ENCODE measurements at regions not wholly inside any gene's neighbourhood (a gene's known extent, or its start where the extent isn't known, plus 50 kb on each side); places are given as distances from the start of the nearest gene placed in this dataset.

GRCh38 chr10:10318856-10319255 lies 698.8 kb upstream of the CELF2 start:
- no CpG with 5 or more reads among the region's 1 CpG for WGBS, 2 experiments (ENCODE audit: extremely low coverage in 2 of 2, insufficient read length in 1 of 2)
- H3K4me2 ChIP-seq (ENCODE audit: low read depth, low read length): no peak overlapping the region
- no peak overlapping the region for H4K8ac ChIP-seq (ENCODE audit: low read depth in 2 of 2, low read length in 2 of 2)
- no peak for DNase-seq
- no peak overlapping the region for H2AFZ ChIP-seq (replicated peaks; ENCODE audit: low read length, poor library complexity)
- no peak overlapping the region for H2AK5ac ChIP-seq (ENCODE audit: low read depth, low read length)
- no TSS peak for BruUV-seq (replicated peaks)
- H3K18ac ChIP-seq (ENCODE audit: low read depth, low read length): no peak overlapping the region
- H2AK9ac ChIP-seq (replicated peaks; ENCODE audit: low read depth, low read length, poor library complexity): no peak overlapping the region
- POLR2A ChIA-PET (ENCODE audit: unreplicated experiment): no interaction called here
- no peak overlapping the region for H3K9ac ChIP-seq (ENCODE audit: low read depth, low read length)
- no peak overlapping the region for H4K91ac ChIP-seq (ENCODE audit: insufficient read depth, low read depth, low read length)
- no peak overlapping the region for H2BK5ac ChIP-seq (ENCODE audit: low read depth, low read length, poor library complexity, severe bottlenecking)
- no peaks in the 10 kb centered on the region for H3K79me1 ChIP-seq (ENCODE audit: low read depth in 1 of 2, low read length in 2 of 2)
- no peak overlapping the region for H3K56ac ChIP-seq (ENCODE audit: extremely low read depth, insufficient read depth, low read length)
- TF ChIP-seq CEBPB (IDR thresholded peaks at IDR 0.05; ENCODE audit: low read depth, low read length): no peak
- no peak for TF ChIP-seq RFX5 (IDR thresholded peaks at IDR 0.05; ENCODE audit: low read depth, low read length)
- TF ChIP-seq MAZ (IDR thresholded peaks at IDR 0.05; ENCODE audit: borderline replicate concordance, low read depth, low read length): no peak
- no peak for TF ChIP-seq RCOR1 (IDR thresholded peaks at IDR 0.05; ENCODE audit: insufficient replicate concordance, low read length)
- no peak for TF ChIP-seq SMC3 (IDR thresholded peaks at IDR 0.05; ENCODE audit: low read depth, low read length)
- no peak for TF ChIP-seq MAFK (IDR thresholded peaks at IDR 0.05; ENCODE audit: low read depth, low read length)
- TF ChIP-seq USF2 (IDR thresholded peaks at IDR 0.05; ENCODE audit: low read depth, low read length): no peak
- TF ChIP-seq CHD1 (IDR thresholded peaks at IDR 0.05; ENCODE audit: low read depth, low read length): no peak
- TF ChIP-seq MXI1 (IDR thresholded peaks at IDR 0.05; ENCODE audit: borderline replicate concordance, low read depth, low read length): no peak
- TF ChIP-seq RAD21 (IDR thresholded peaks at IDR 0.05; ENCODE audit: low read length): no peak
- H3K27me3 ChIP-seq (ENCODE audit: control insufficient read depth, insufficient read depth, low read length): no peaks in the 10 kb centered on the region
- no peak overlapping the region for H2BK120ac ChIP-seq (ENCODE audit: low read depth, low read length)
- no peaks in the 10 kb centered on the region for H3K4me1 ChIP-seq (ENCODE audit: control insufficient read depth, insufficient read depth, low read length)
- no peak overlapping the region for H3K4ac ChIP-seq (ENCODE audit: low read depth, low read length)
- CTCF ChIA-PET: no interaction called here
- no peak overlapping the region for H2BK15ac ChIP-seq (ENCODE audit: low read depth, low read length)
- H3K14ac ChIP-seq (replicated peaks; ENCODE audit: low read depth, low read length): no peak overlapping the region
- intact Hi-C loops (cut with micrococcal nuclease) (no loop called here), in situ Hi-C loops (cut with MboI; ENCODE audit: low sequenced_read_pairs) (no loop called here), dilution Hi-C loops (cut with HindIII; ENCODE audit: low sequenced_read_pairs, unreplicated experiment) (no loop called here)
- ATAC-seq (ENCODE audit: low read depth): no peak
- no peak overlapping the region for H3K4me3 ChIP-seq (ENCODE audit: insufficient read depth, low read depth, low read length)
- H3K9me3 ChIP-seq (ENCODE audit: control insufficient read depth, insufficient read depth, low read length): no peaks in the 10 kb centered on the region
- no peak overlapping the region for H3K23ac ChIP-seq (ENCODE audit: low read depth, low read length)
- H4K20me1 ChIP-seq (ENCODE audit: insufficient read depth, low read length): no peaks in the 10 kb centered on the region
- no peaks in the 10 kb centered on the region for H3K9me1 ChIP-seq (ENCODE audit: insufficient read depth, low read length)
- no peak overlapping the region for H2BK20ac ChIP-seq (ENCODE audit: low read depth, low read length)
- H3K27ac ChIP-seq (ENCODE audit: insufficient read depth, low read length): no peak overlapping the region
- H3K36me3 ChIP-seq (ENCODE audit: control insufficient read depth, insufficient read depth, low read length): no peaks in the 10 kb centered on the region
- H4K5ac ChIP-seq (ENCODE audit: low read depth, low read length): no peak overlapping the region

Measured in IMR-90 (cell line).